HL-60 (cell line): ENCODE measurements at regions not wholly inside any gene's neighbourhood (a gene's known extent, or its start where the extent isn't known, plus 50 kb on each side); places are given as distances from the start of the nearest gene placed in this dataset.

ENCODE experiments used
- DNase-seq, 2 experiments: peaks; one replicate each; pipeline ENCODE4 v3.0.0-alpha.2; 2010 to 2020; ENCODE audit warnings: low read depth in 1 of 2, low spot score in 1 of 2
- H3K27ac ChIP-seq: fragments of 250-450 bp; sonication (Bioruptor Pico); replicated peaks from 2 replicates; pipeline ENCODE4 v1.5.1; 2020; ENCODE audit warnings: mild to moderate bottlenecking, moderate library complexity
- H3K27me3 ChIP-seq: fragments of 250-450 bp; sonication (Bioruptor Pico); 2 replicates; pipeline ENCODE4 v1.5.1; 2021; ENCODE audit warnings: mild to moderate bottlenecking, moderate library complexity; ENCODE audit not compliant: insufficient read depth, poor library complexity, severe bottlenecking
- H3K4me3 ChIP-seq: replicated peaks from 2 replicates; pipeline ENCODE4 v1.5.1; 2011; ENCODE audit warnings: mild to moderate bottlenecking, control low read depth, low read length; ENCODE audit not compliant: insufficient read depth
- CTCF ChIP-seq: IDR thresholded peaks from one replicate; pipeline ENCODE4 v1.5.1; 2011; ENCODE audit warnings: low read length, control low read depth, inconsistent platforms; ENCODE audit not compliant: insufficient read depth
- GABPA ChIP-seq: IDR thresholded peaks from 2 replicates; pipeline ENCODE4 v1.6.1; 2012; ENCODE audit warnings: low read depth
- POLR2AphosphoS5 ChIP-seq: IDR thresholded peaks from 2 replicates; pipeline ENCODE4 v1.6.1; 2012; ENCODE audit warnings: low read depth
- SPI1 ChIP-seq: IDR thresholded peaks from 2 replicates; pipeline ENCODE4 v1.6.1; 2012; ENCODE audit warnings: low read depth, mild to moderate bottlenecking, borderline replicate concordance
- TF ChIP-seq, protein P1 (sequence below): IDR thresholded peaks from 2 replicates; pipeline ENCODE4 v1.6.1; 2012; ENCODE audit warnings: low read depth; ENCODE audit not compliant: insufficient replicate concordance

DNA sequence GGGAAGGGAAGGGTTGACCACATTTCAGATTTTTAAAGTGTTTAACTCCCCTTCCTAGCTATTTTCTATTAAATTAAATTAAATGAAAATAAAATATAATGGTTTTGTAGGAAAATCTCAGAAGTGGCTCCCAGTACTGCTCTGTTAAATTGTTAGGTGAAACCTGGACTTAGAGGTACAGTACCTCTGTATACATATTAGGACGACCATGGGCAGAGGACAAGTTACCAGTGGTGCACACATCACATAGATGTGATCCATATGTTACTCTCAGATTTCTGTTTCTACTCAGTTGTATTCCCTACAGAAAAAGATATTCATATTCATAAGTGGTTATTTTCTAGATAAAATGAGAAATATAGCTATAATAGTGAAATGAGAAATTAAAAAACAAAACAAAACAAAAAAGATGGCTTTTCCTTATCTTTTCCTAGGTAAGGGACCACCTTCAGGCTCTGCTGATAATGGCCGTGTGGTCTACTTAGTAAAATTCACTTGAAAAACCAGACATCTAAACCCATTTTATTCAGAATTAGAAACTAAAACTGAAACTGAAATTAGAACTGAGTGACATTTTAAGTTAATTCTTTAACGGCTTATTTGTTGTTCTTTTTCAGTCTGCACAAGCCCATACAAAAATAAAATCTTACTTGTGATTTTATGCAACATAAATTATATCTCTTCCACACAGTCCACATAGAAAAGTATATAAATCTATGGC lies 832.5 kb upstream of the CHAC2 start:
- Histone ChIP-seq H3K27me3 (no peaks in the 10 kb centered on the region), H3K4me3 (no peak overlapping the region), H3K27ac (no peak overlapping the region)
- DNase-seq: no peak
- TF ChIP-seq SPI1 (no peak), GABPA (no peak), POLR2AphosphoS5 (no peak), CTCF (no peak)
- TF ChIP-seq, protein P1, sequence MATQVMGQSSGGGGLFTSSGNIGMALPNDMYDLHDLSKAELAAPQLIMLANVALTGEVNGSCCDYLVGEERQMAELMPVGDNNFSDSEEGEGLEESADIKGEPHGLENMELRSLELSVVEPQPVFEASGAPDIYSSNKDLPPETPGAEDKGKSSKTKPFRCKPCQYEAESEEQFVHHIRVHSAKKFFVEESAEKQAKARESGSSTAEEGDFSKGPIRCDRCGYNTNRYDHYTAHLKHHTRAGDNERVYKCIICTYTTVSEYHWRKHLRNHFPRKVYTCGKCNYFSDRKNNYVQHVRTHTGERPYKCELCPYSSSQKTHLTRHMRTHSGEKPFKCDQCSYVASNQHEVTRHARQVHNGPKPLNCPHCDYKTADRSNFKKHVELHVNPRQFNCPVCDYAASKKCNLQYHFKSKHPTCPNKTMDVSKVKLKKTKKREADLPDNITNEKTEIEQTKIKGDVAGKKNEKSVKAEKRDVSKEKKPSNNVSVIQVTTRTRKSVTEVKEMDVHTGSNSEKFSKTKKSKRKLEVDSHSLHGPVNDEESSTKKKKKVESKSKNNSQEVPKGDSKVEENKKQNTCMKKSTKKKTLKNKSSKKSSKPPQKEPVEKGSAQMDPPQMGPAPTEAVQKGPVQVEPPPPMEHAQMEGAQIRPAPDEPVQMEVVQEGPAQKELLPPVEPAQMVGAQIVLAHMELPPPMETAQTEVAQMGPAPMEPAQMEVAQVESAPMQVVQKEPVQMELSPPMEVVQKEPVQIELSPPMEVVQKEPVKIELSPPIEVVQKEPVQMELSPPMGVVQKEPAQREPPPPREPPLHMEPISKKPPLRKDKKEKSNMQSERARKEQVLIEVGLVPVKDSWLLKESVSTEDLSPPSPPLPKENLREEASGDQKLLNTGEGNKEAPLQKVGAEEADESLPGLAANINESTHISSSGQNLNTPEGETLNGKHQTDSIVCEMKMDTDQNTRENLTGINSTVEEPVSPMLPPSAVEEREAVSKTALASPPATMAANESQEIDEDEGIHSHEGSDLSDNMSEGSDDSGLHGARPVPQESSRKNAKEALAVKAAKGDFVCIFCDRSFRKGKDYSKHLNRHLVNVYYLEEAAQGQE: no peak

- DNase-seq: no peak
- no peak overlapping the region for H3K4me3 ChIP-seq
- no peak for TF ChIP-seq SPI1
- H3K27ac ChIP-seq: no peak overlapping the region
- H3K27me3 ChIP-seq: no peaks in the 10 kb centered on the region
Measured at GRCh38 chr2:52934323-52934898, 833.2 kb upstream of the CHAC2 start.

DNA sequence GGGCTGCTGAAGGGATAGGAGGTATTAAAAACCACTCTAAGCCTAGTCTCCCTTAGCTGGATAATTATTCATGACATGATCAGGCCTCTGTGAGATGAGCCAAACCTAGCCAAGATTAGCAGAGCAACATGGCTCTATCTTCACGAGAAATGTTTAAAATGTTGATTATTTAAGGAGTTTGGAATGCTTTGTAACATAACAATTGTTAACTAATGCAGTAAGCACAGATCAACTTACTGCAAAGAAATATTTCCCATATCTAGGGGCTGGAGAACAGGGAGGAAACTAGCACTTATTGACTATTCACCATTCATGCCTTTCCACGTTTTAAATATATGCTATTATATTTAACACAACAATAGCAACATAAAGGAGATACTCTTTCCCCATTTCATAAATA lies 833.7 kb upstream of the CHAC2 start:
- no peak overlapping the region for H3K4me3 ChIP-seq
- no peak overlapping the region for H3K27ac ChIP-seq
- TF ChIP-seq CTCF (no peak), SPI1 (no peak), GABPA (no peak), POLR2AphosphoS5 (no peak)
- TF ChIP-seq, protein P1: no peak
- no peaks in the 10 kb centered on the region for H3K27me3 ChIP-seq
- no peak for DNase-seq

- no peak overlapping the region for H3K4me3 ChIP-seq
- H3K27me3 ChIP-seq: no peaks in the 10 kb centered on the region
- H3K27ac ChIP-seq: no peak overlapping the region
- TF ChIP-seq CTCF: no peak
- 0 out of 2 replicates have a peak, but pooled peaks have one; percentile 2 for TF ChIP-seq SPI1
- DNase-seq: no peak
Measured at GRCh38 chr2:52931660-52932059, 835.9 kb upstream of the CHAC2 start.
